Activated T-cell treated with anti-CD3 and anti-CD28 coated beads, Interleukin-2, amount 50 U/mL, for 72 hours (primary cell): ENCODE measurements at regions not wholly inside any gene's neighbourhood (a gene's known extent, or its start where the extent isn't known, plus 50 kb on each side); places are given as distances from the start of the nearest gene placed in this dataset.

Source experiments
- ATAC-seq, 2 donors: fragments of 150-1000 bp; cut with Tn5 transposase; replicated peaks in 1 of 2; 2 replicates each; pipeline ENCODE4 v1.10.0; 2021; ENCODE audit warnings: moderate library complexity in 2 of 2, mild to moderate bottlenecking in 1 of 2
- DNase-seq, 2 donors: peaks; one replicate each; pipeline ENCODE4 v3.0.0; 2021 to 2022; ENCODE audit warnings: mixed read lengths in 1 of 2
- H3K27ac Mint-ChIP-seq: one replicate; pipeline ENCODE4 v1.8.0; 2022; ENCODE audit warnings: mild to moderate bottlenecking, moderate library complexity, mixed read lengths
- H3K27me3 Mint-ChIP-seq: one replicate; pipeline ENCODE4 v1.8.0; 2022; ENCODE audit warnings: low read depth, mixed read lengths
- H3K36me3 Mint-ChIP-seq, 2 donors: one replicate each; pipeline ENCODE4 v1.8.0; 2022; ENCODE audit warnings: mixed read lengths in 2 of 2, mild to moderate bottlenecking in 1 of 2; ENCODE audit not compliant: insufficient read depth in 2 of 2
- H3K4me1 Mint-ChIP-seq: one replicate; pipeline ENCODE4 v1.8.0; 2022; ENCODE audit warnings: low read depth, mixed read lengths
- H3K4me3 Mint-ChIP-seq, 2 donors: one replicate each; pipeline ENCODE4 v1.8.0; 2022; ENCODE audit warnings: mild to moderate bottlenecking in 2 of 2, mixed read lengths in 2 of 2, moderate library complexity in 2 of 2
- H3K9me3 Mint-ChIP-seq, 2 donors: one replicate each; pipeline ENCODE4 v1.8.0; 2022; ENCODE audit warnings: mixed read lengths in 2 of 2

- Mint-ChIP-seq H3K27ac (no peak overlapping the region), H3K9me3 (no peaks in the 10 kb centered on the region), H3K36me3 (no peaks in the 10 kb centered on the region), H3K4me3 (no peak overlapping the region), H3K27me3 (peaks cover 5% of the 10 kb centered on the region), H3K4me1 (peaks cover 33% of the 10 kb centered on the region)
- DNase-seq, result no peak
- ATAC-seq, result no peak
These were observed 166.8 kb downstream of the BTC start for GRCh38 chr4:74627504-74627903.

- no peak overlapping the region for H3K4me3 Mint-ChIP-seq
- H3K27ac Mint-ChIP-seq, result no peak overlapping the region
- H3K36me3 Mint-ChIP-seq, result no peaks in the 10 kb centered on the region
- peaks cover 0 to 2% of the 10 kb centered on the region in 2 donors for H3K9me3 Mint-ChIP-seq
- peaks cover 7% of the 10 kb centered on the region for H3K27me3 Mint-ChIP-seq
- ATAC-seq, result no peak
- no peak for DNase-seq
- peaks cover 38% of the 10 kb centered on the region for H3K4me1 Mint-ChIP-seq
These were observed 165.3 kb downstream of the BTC start for GRCh38 chr4:74628852-74629620.

- ATAC-seq, result no peak
- Mint-ChIP-seq H3K27ac (no peak overlapping the region), H3K4me1 (peaks cover 26% of the 10 kb centered on the region), H3K36me3 (no peaks in the 10 kb centered on the region), H3K27me3 (peaks cover 7% of the 10 kb centered on the region), H3K4me3 (no peak overlapping the region), H3K9me3 (peaks cover 0 to 2% of the 10 kb centered on the region in 2 donors)
- DNase-seq, result no peak
These were observed 163.8 kb downstream of the BTC start for GRCh38 chr4:74630551-74630950.

- no peak for DNase-seq
- H3K27ac Mint-ChIP-seq, result no peak overlapping the region
- peaks cover 0 to 2% of the 10 kb centered on the region in 2 donors for H3K9me3 Mint-ChIP-seq
- H3K27me3 Mint-ChIP-seq, result peaks cover 7% of the 10 kb centered on the region
- H3K4me3 Mint-ChIP-seq, result no peak overlapping the region
- H3K36me3 Mint-ChIP-seq, result no peaks in the 10 kb centered on the region
- ATAC-seq, result no peak
- peaks cover 20% of the 10 kb centered on the region for H3K4me1 Mint-ChIP-seq
These were observed 163.0 kb downstream of the BTC start for GRCh38 chr4:74631338-74631737.

GRCh38 chr4:74631988-74632387, 162.3 kb downstream of the BTC start:
- Mint-ChIP-seq H3K27me3 (peaks cover 7% of the 10 kb centered on the region), H3K4me1 (peaks cover 20% of the 10 kb centered on the region), H3K9me3 (peaks cover 0 to 2% of the 10 kb centered on the region in 2 donors), H3K36me3 (no peaks in the 10 kb centered on the region), H3K4me3 (no peak overlapping the region), H3K27ac (no peak overlapping the region)
- DNase-seq, result no peak
- no peak for ATAC-seq

GRCh38 chr4:74632634-74633033, 161.7 kb downstream of the BTC start:
- peak overlapping the region; percentile 43 for H3K27ac Mint-ChIP-seq
- H3K27me3 Mint-ChIP-seq, result peaks cover 7% of the 10 kb centered on the region
- H3K4me1 Mint-ChIP-seq, result peaks cover 20% of the 10 kb centered on the region
- peak overlapping the region; percentile 9 to 47 for H3K4me3 Mint-ChIP-seq
- H3K9me3 Mint-ChIP-seq, result peaks cover 0 to 2% of the 10 kb centered on the region in 2 donors
- ATAC-seq, result peak; percentile 79 to 82
- DNase-seq, result peak; percentile 31 to 34
- no peaks in the 10 kb centered on the region for H3K36me3 Mint-ChIP-seq

GRCh38 chr4:74635074-74635473, 159.2 kb downstream of the BTC start:
- peaks cover 14% of the 10 kb centered on the region for H3K4me1 Mint-ChIP-seq
- H3K27me3 Mint-ChIP-seq, result peaks cover 7% of the 10 kb centered on the region
- peaks cover 0 to 2% of the 10 kb centered on the region in 2 donors for H3K9me3 Mint-ChIP-seq
- no peak overlapping the region for H3K27ac Mint-ChIP-seq
- H3K36me3 Mint-ChIP-seq, result no peaks in the 10 kb centered on the region
- H3K4me3 Mint-ChIP-seq, result no peak overlapping the region
- DNase-seq, result no peak
- no peak for ATAC-seq

GRCh38 chr4:74635490-74636123, 158.7 kb downstream of the BTC start:
- Mint-ChIP-seq H3K36me3 (no peaks in the 10 kb centered on the region), H3K27ac (no peak overlapping the region), H3K4me3 (no peak overlapping the region), H3K9me3 (peaks cover 0 to 2% of the 10 kb centered on the region in 2 donors), H3K4me1 (peaks cover 14% of the 10 kb centered on the region), H3K27me3 (peaks cover 7% of the 10 kb centered on the region)
- ATAC-seq (no peak), DNase-seq (no peak)

GRCh38 chr4:74638001-74638400, 156.3 kb downstream of the BTC start:
- Mint-ChIP-seq H3K27me3 (peaks cover 7% of the 10 kb centered on the region), H3K4me1 (peaks cover 8% of the 10 kb centered on the region), H3K9me3 (peaks cover 0 to 2% of the 10 kb centered on the region in 2 donors), H3K36me3 (no peaks in the 10 kb centered on the region), H3K27ac (no peak overlapping the region), H3K4me3 (no peak overlapping the region)
- ATAC-seq, result no peak
- no peak for DNase-seq

- no peak overlapping the region for H3K27ac Mint-ChIP-seq
- no peaks in the 10 kb centered on the region for H3K9me3 Mint-ChIP-seq
- ATAC-seq (no peak), DNase-seq (no peak)
- no peaks in the 10 kb centered on the region for H3K27me3 Mint-ChIP-seq
- no peaks in the 10 kb centered on the region for H3K36me3 Mint-ChIP-seq
- no peak overlapping the region for H3K4me3 Mint-ChIP-seq
- peaks cover 1% of the 10 kb centered on the region for H3K4me1 Mint-ChIP-seq
These were observed 155.6 kb downstream of the BTC start for GRCh38 chr4:74638689-74639088.

- Mint-ChIP-seq H3K27me3 (no peaks in the 10 kb centered on the region), H3K9me3 (no peaks in the 10 kb centered on the region), H3K36me3 (no peaks in the 10 kb centered on the region), H3K4me3 (no peak overlapping the region), H3K4me1 (no peaks in the 10 kb centered on the region), H3K27ac (no peak overlapping the region)
- ATAC-seq (no peak), DNase-seq (no peak)
These were observed 154.0 kb downstream of the BTC start for GRCh38 chr4:74640111-74640903.

- H3K27ac Mint-ChIP-seq, result no peak overlapping the region
- H3K36me3 Mint-ChIP-seq, result no peaks in the 10 kb centered on the region
- DNase-seq (no peak), ATAC-seq (no peak)
- no peaks in the 10 kb centered on the region for H3K27me3 Mint-ChIP-seq
- no peak overlapping the region for H3K4me3 Mint-ChIP-seq
- no peaks in the 10 kb centered on the region for H3K4me1 Mint-ChIP-seq
- H3K9me3 Mint-ChIP-seq, result no peaks in the 10 kb centered on the region
These were observed 152.3 kb downstream of the BTC start for GRCh38 chr4:74642006-74642405.

GRCh38 chr4:74649193-74649592, 145.1 kb downstream of the BTC start:
- Mint-ChIP-seq H3K4me1 (no peaks in the 10 kb centered on the region), H3K9me3 (no peaks in the 10 kb centered on the region), H3K27ac (no peak overlapping the region), H3K27me3 (no peaks in the 10 kb centered on the region), H3K4me3 (no peak overlapping the region), H3K36me3 (no peaks in the 10 kb centered on the region)
- ATAC-seq (no peak), DNase-seq (no peak)
